ENCODE measurements at regions not wholly inside any gene's neighbourhood (a gene's known extent, or its start where the extent isn't known, plus 50 kb on each side); places are given as distances from the start of the nearest gene placed in this dataset.

- Histone ChIP-seq H3K36me3 (ENCODE audit: insufficient read depth, low read length) (no peaks in the 10 kb centered on the region), H3K79me2 (ENCODE audit: insufficient read depth, low read depth, low read length) (no peaks in the 10 kb centered on the region), H3K4me2 (ENCODE audit: low read length) (no peak overlapping the region), H2AFZ (ENCODE audit: low read length) (no peak overlapping the region), H3K4me1 (ENCODE audit: insufficient read depth, low read length, poor library complexity, severe bottlenecking) (no peaks in the 10 kb centered on the region), H3K9me3 (ENCODE audit: low read length) (no peaks in the 10 kb centered on the region), H3K4me3 (ENCODE audit: low read depth, low read length, poor library complexity, severe bottlenecking) (no peak overlapping the region), H4K20me1 (ENCODE audit: insufficient read depth, low read length) (no peaks in the 10 kb centered on the region), H3K9me2 (ENCODE audit: insufficient read depth, low read length) (no peaks in the 10 kb centered on the region), H3K27ac (ENCODE audit: low read depth, low read length, poor library complexity, severe bottlenecking) (no peak overlapping the region)
- ChIA-PET CTCF (ENCODE audit: unreplicated experiment) (no interaction called here), POLR2A (interaction anchor here (0.6 kb wide), 1 partner anchor 852 kb away, joined by 3 read pairs; no protein-coding TSS in a partner anchor)
- no TSS peak for BruUV-seq (replicated peaks)
- no peak for TF ChIP-seq EZH2phosphoT487 (IDR thresholded peaks at IDR 0.05; ENCODE audit: borderline replicate concordance, low read depth, low read length)
- TF ChIP-seq, protein P1, sequence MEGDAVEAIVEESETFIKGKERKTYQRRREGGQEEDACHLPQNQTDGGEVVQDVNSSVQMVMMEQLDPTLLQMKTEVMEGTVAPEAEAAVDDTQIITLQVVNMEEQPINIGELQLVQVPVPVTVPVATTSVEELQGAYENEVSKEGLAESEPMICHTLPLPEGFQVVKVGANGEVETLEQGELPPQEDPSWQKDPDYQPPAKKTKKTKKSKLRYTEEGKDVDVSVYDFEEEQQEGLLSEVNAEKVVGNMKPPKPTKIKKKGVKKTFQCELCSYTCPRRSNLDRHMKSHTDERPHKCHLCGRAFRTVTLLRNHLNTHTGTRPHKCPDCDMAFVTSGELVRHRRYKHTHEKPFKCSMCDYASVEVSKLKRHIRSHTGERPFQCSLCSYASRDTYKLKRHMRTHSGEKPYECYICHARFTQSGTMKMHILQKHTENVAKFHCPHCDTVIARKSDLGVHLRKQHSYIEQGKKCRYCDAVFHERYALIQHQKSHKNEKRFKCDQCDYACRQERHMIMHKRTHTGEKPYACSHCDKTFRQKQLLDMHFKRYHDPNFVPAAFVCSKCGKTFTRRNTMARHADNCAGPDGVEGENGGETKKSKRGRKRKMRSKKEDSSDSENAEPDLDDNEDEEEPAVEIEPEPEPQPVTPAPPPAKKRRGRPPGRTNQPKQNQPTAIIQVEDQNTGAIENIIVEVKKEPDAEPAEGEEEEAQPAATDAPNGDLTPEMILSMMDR (conservative IDR thresholded peaks at IDR 0.05; ENCODE audit: low read length): no peak
- intact Hi-C loops (cut with micrococcal nuclease; ENCODE audit: unreplicated experiment): no loop called here
- no peak for DNase-seq (ENCODE audit: low spot score)
These were observed 1925.8 kb upstream of the CELF4 start for GRCh38 chr18:39491408-39491807.

- Histone ChIP-seq H4K20me1 (ENCODE audit: insufficient read depth, low read length) (no peaks in the 10 kb centered on the region), H3K4me2 (ENCODE audit: low read length) (no peak overlapping the region), H2AFZ (ENCODE audit: low read length) (no peak overlapping the region), H3K9me3 (ENCODE audit: low read length) (no peaks in the 10 kb centered on the region), H3K79me2 (ENCODE audit: insufficient read depth, low read depth, low read length) (no peaks in the 10 kb centered on the region), H3K4me3 (ENCODE audit: low read depth, low read length, poor library complexity, severe bottlenecking) (no peak overlapping the region), H3K4me1 (ENCODE audit: insufficient read depth, low read length, poor library complexity, severe bottlenecking) (no peaks in the 10 kb centered on the region), H3K36me3 (ENCODE audit: insufficient read depth, low read length) (no peaks in the 10 kb centered on the region), H3K27ac (ENCODE audit: low read depth, low read length, poor library complexity, severe bottlenecking) (no peak overlapping the region), H3K9me2 (ENCODE audit: insufficient read depth, low read length) (no peaks in the 10 kb centered on the region)
- DNase-seq (ENCODE audit: low spot score): no peak
- intact Hi-C loops (cut with micrococcal nuclease; ENCODE audit: unreplicated experiment): no loop called here
- TF ChIP-seq EZH2phosphoT487 (IDR thresholded peaks at IDR 0.05; ENCODE audit: borderline replicate concordance, low read depth, low read length): no peak
- TF ChIP-seq, protein P1 (conservative IDR thresholded peaks at IDR 0.05; ENCODE audit: low read length): no peak
- ChIA-PET POLR2A (no interaction called here), CTCF (ENCODE audit: unreplicated experiment) (no interaction called here)
- BruUV-seq (replicated peaks): no TSS peak
These were observed 1923.8 kb upstream of the CELF4 start for GRCh38 chr18:39489431-39489830.

- no peaks in the 10 kb centered on the region for H3K36me3 ChIP-seq (ENCODE audit: insufficient read depth, low read length)
- intact Hi-C loops (cut with micrococcal nuclease; ENCODE audit: unreplicated experiment): no loop called here
- CTCF ChIA-PET (ENCODE audit: unreplicated experiment): no interaction called here
- no peaks in the 10 kb centered on the region for H3K4me1 ChIP-seq (ENCODE audit: insufficient read depth, low read length, poor library complexity, severe bottlenecking)
- no peak overlapping the region for H3K27ac ChIP-seq (ENCODE audit: low read depth, low read length, poor library complexity, severe bottlenecking)
- no peaks in the 10 kb centered on the region for H3K79me2 ChIP-seq (ENCODE audit: insufficient read depth, low read depth, low read length)
- BruUV-seq (replicated peaks): no TSS peak
- H3K9me3 ChIP-seq (ENCODE audit: low read length): no peaks in the 10 kb centered on the region
- no peak overlapping the region for H2AFZ ChIP-seq (ENCODE audit: low read length)
- no peak for DNase-seq (ENCODE audit: low spot score)
- H3K4me3 ChIP-seq (ENCODE audit: low read depth, low read length, poor library complexity, severe bottlenecking): no peak overlapping the region
- H3K4me2 ChIP-seq (ENCODE audit: low read length): no peak overlapping the region
- no peaks in the 10 kb centered on the region for H4K20me1 ChIP-seq (ENCODE audit: insufficient read depth, low read length)
- POLR2A ChIA-PET: no interaction called here
- no peaks in the 10 kb centered on the region for H3K9me2 ChIP-seq (ENCODE audit: insufficient read depth, low read length)
- TF ChIP-seq, protein P1 (conservative IDR thresholded peaks at IDR 0.05; ENCODE audit: low read length): no peak
- no peak for TF ChIP-seq EZH2phosphoT487 (IDR thresholded peaks at IDR 0.05; ENCODE audit: borderline replicate concordance, low read depth, low read length)
These were observed 1922.3 kb upstream of the CELF4 start for GRCh38 chr18:39487932-39488331.
